Trophoblast cell (in vitro differentiated cells and primary cell): ENCODE measurements at regions not wholly inside any gene's neighbourhood (a gene's known extent, or its start where the extent isn't known, plus 50 kb on each side); places are given as distances from the start of the nearest gene placed in this dataset.

ENCODE experiments used
- DNase-seq, 2 donors: peaks; one replicate each; pipeline ENCODE4 v3.0.0-alpha.2; 2016
- H2AFZ ChIP-seq: 2 replicates; pipeline ENCODE4 v1.6.1; 2013; ENCODE audit warnings: low read length, moderate library complexity, mild to moderate bottlenecking; ENCODE audit not compliant: insufficient read depth, poor library complexity
- H2AK5ac ChIP-seq: 2 replicates; pipeline ENCODE4 v1.6.1; 2013; ENCODE audit warnings: mild to moderate bottlenecking, low read length
- H2BK120ac ChIP-seq: 2 replicates; pipeline ENCODE4 v1.6.1; 2013; ENCODE audit warnings: low read length, mild to moderate bottlenecking, moderate library complexity; ENCODE audit not compliant: insufficient read depth, poor library complexity
- H2BK12ac ChIP-seq: 2 replicates; pipeline ENCODE4 v1.6.1; 2013; ENCODE audit warnings: mild to moderate bottlenecking, low read length, moderate library complexity
- H2BK5ac ChIP-seq: 2 replicates; pipeline ENCODE4 v1.6.1; 2013; ENCODE audit warnings: low read length, low read depth, moderate library complexity, mild to moderate bottlenecking; ENCODE audit not compliant: poor library complexity
- H3K14ac ChIP-seq: 2 replicates; pipeline ENCODE4 v1.6.1; 2013; ENCODE audit warnings: mild to moderate bottlenecking, low read length
- H3K18ac ChIP-seq: 2 replicates; pipeline ENCODE4 v1.6.1; 2013; ENCODE audit warnings: mild to moderate bottlenecking, low read length
- H3K23ac ChIP-seq: 2 replicates; pipeline ENCODE4 v1.6.1; 2013; ENCODE audit warnings: low read length
- H3K27ac ChIP-seq: 2 replicates; pipeline ENCODE4 v1.5.1; 2013; ENCODE audit warnings: low read depth, mild to moderate bottlenecking, inconsistent platforms, low read length, moderate library complexity
- H3K27me3 ChIP-seq: 2 replicates; pipeline ENCODE4 v1.6.1; 2013; ENCODE audit warnings: inconsistent platforms, mild to moderate bottlenecking, low read length, moderate library complexity; ENCODE audit not compliant: insufficient read depth
- H3K36me3 ChIP-seq, 2 experiments: 1 replicate in 1 of 2; 2 replicates in 1 of 2; pipeline ENCODE4 v1.6.1; 2013; ENCODE audit warnings: low read length in 2 of 2, mild to moderate bottlenecking in 2 of 2, moderate library complexity in 1 of 2; ENCODE audit not compliant: insufficient read depth in 2 of 2, control insufficient read depth in 1 of 2
- H3K4ac ChIP-seq: 2 replicates; pipeline ENCODE4 v1.6.1; 2013; ENCODE audit warnings: low read depth, mild to moderate bottlenecking, low read length, moderate library complexity
- H3K4me1 ChIP-seq, 2 experiments: 1 replicate in 1 of 2; 2 replicates in 1 of 2; pipeline ENCODE4 v1.6.1; 2013; ENCODE audit warnings: low read length in 2 of 2, mild to moderate bottlenecking in 2 of 2, moderate library complexity in 1 of 2; ENCODE audit not compliant: insufficient read depth in 2 of 2, control insufficient read depth in 1 of 2
- H3K4me2 ChIP-seq: 2 replicates; pipeline ENCODE4 v1.6.1; 2013; ENCODE audit warnings: inconsistent platforms, mild to moderate bottlenecking, low read length, moderate library complexity
- H3K4me3 ChIP-seq: 2 replicates; pipeline ENCODE4 v1.5.1; 2013; ENCODE audit warnings: mild to moderate bottlenecking, low read depth, low read length, inconsistent platforms
- H3K79me1 ChIP-seq: one replicate; pipeline ENCODE4 v1.6.1; 2013; ENCODE audit warnings: low read length
- H3K79me2 ChIP-seq: 2 replicates; pipeline ENCODE4 v1.6.1; 2013; ENCODE audit warnings: low read length, mild to moderate bottlenecking; ENCODE audit not compliant: control insufficient read depth, insufficient read depth, poor library complexity
- H3K9ac ChIP-seq: 2 replicates; pipeline ENCODE4 v1.6.1; 2013; ENCODE audit warnings: mild to moderate bottlenecking, low read length
- H3K9me3 ChIP-seq: 2 replicates; pipeline ENCODE4 v1.6.1; 2013; ENCODE audit warnings: low read depth, mild to moderate bottlenecking, control low read depth, inconsistent platforms, low read length; ENCODE audit not compliant: insufficient read depth
- H4K12ac ChIP-seq: 2 replicates; pipeline ENCODE4 v1.6.1; 2013; ENCODE audit warnings: low read depth, mild to moderate bottlenecking, low read length, moderate library complexity
- H4K8ac ChIP-seq: 2 replicates; pipeline ENCODE4 v1.6.1; 2013; ENCODE audit warnings: low read depth, mild to moderate bottlenecking, low read length, moderate library complexity
- H4K91ac ChIP-seq: one replicate; pipeline ENCODE4 v1.6.1; 2013; ENCODE audit warnings: low read depth, mild to moderate bottlenecking, low read length, moderate library complexity
- WGBS: extraction: QIAGEN DNeasy Blood & Tissue Kit; methylation state at CpG from one replicate; pipeline ENCODE4 v1.1.7; 2013; ENCODE audit warnings: missing lambda C conversion rate; ENCODE audit not compliant: insufficient read length, insufficient coverage; ENCODE audit errors: extremely low coverage; 5-methylcytosine and 5-hydroxymethylcytosine counted together

DNA sequence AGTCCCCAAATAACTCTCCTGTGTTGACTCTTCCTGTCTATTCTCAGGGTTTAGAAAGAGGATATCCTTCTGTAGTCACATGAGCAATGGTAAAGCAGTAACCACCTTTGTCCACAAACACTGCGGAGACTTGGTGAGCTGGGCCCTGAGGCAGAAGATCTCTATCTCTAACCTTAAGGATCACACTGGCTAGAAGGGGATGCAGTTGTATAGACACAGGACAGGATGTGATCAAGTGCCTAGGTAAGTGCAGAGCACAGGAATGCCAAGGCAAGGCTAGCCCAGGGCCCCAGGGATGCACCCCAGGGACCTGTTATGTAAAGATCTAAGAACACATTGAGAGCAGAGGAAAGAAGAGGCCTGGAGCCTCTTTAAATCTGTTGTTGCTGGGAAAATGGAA lies 610.5 kb downstream of the IRX1 start:
- no peak overlapping the region for H2AK5ac ChIP-seq
- H2BK12ac ChIP-seq: no peak overlapping the region
- no peak overlapping the region for H4K8ac ChIP-seq
- H3K14ac ChIP-seq: no peak overlapping the region
- H4K12ac ChIP-seq: no peak overlapping the region
- no peak overlapping the region for H3K9ac ChIP-seq
- H3K27ac ChIP-seq: no peak overlapping the region
- no peak overlapping the region for H3K4me2 ChIP-seq
- H3K36me3 ChIP-seq: no peaks in the 10 kb centered on the region
- no peaks in the 10 kb centered on the region for H3K27me3 ChIP-seq
- no peak overlapping the region for H3K4ac ChIP-seq
- no peaks in the 10 kb centered on the region for H3K4me1 ChIP-seq
- no peak overlapping the region for H2AFZ ChIP-seq
- no peaks in the 10 kb centered on the region for H3K79me1 ChIP-seq
- no peak overlapping the region for H4K91ac ChIP-seq
- WGBS: no CpG with 5 or more reads among the region's 1 CpG
- H3K18ac ChIP-seq: no peak overlapping the region
- H3K23ac ChIP-seq: no peak overlapping the region
- H2BK120ac ChIP-seq: no peak overlapping the region
- peak in 1 of 2 donors; percentile 38 for DNase-seq
- H2BK5ac ChIP-seq: no peak overlapping the region
- H3K79me2 ChIP-seq: no peaks in the 10 kb centered on the region
- no peak overlapping the region for H3K4me3 ChIP-seq
- peaks cover 4% of the 10 kb centered on the region for H3K9me3 ChIP-seq

DNA sequence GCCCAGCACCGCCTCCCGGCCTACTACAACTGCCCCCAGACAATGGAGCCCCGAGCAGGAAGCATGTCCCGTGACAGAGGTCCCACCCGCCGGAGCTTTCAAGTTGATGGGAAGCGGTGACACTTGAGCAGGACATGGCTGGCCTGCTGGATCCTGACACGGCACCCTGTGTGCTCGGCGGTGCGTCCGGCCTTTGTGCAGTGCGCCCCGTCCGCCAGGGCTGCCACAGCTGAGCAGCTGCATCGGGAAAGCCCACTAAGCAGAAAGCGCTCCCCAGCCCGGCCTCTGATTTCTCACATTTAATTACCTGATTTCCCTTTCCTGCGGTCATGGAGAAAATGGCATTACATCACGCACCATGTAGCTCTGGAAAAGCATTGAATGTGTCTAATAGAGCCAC lies 611.9 kb downstream of the IRX1 start:
- Histone ChIP-seq H3K9me3 (peaks cover 4% of the 10 kb centered on the region), H3K36me3 (no peaks in the 10 kb centered on the region), H3K4me3 (no peak overlapping the region), H3K27ac (no peak overlapping the region), H3K79me2 (no peaks in the 10 kb centered on the region), H3K14ac (no peak overlapping the region), H4K12ac (no peak overlapping the region), H3K23ac (no peak overlapping the region), H2BK120ac (no peak overlapping the region), H3K4me2 (no peak overlapping the region), H4K91ac (no peak overlapping the region), H3K18ac (no peak overlapping the region), H2BK5ac (no peak overlapping the region), H2AFZ (no peak overlapping the region), H3K27me3 (no peaks in the 10 kb centered on the region), H3K9ac (no peak overlapping the region), H3K4ac (no peak overlapping the region), H3K79me1 (no peaks in the 10 kb centered on the region), H3K4me1 (no peaks in the 10 kb centered on the region), H4K8ac (no peak overlapping the region), H2BK12ac (no peak overlapping the region), H2AK5ac (no peak overlapping the region)
- DNase-seq: no peak
- WGBS: no CpG with 5 or more reads among the region's 20 CpGs

DNA sequence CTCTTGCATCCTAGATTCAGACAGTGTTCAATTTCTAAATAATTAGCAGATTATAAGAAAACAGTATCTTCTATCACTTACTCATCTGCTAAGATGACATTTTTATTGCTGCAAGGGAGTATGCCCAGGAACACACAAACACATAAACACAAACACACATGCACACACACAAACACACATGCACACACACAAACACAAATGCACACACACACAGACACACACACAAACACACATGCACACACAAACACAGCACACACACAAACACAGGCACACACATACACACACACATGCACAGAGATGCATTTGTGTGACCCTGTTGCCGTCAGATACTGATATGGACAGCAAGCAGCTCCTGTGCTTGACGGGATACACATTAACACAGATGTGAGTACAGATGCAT lies 612.9 kb downstream of the IRX1 start:
- Histone ChIP-seq H3K36me3 (no peaks in the 10 kb centered on the region), H3K18ac (no peak overlapping the region), H3K79me2 (no peaks in the 10 kb centered on the region), H3K4ac (no peak overlapping the region), H2AFZ (no peak overlapping the region), H4K12ac (no peak overlapping the region), H2BK120ac (no peak overlapping the region), H3K27me3 (no peaks in the 10 kb centered on the region), H2AK5ac (no peak overlapping the region), H2BK12ac (no peak overlapping the region), H3K79me1 (no peaks in the 10 kb centered on the region), H3K14ac (no peak overlapping the region), H3K9me3 (peaks cover 3% of the 10 kb centered on the region), H3K4me1 (no peaks in the 10 kb centered on the region), H2BK5ac (no peak overlapping the region), H3K27ac (no peak overlapping the region), H3K23ac (no peak overlapping the region), H4K91ac (no peak overlapping the region), H4K8ac (no peak overlapping the region), H3K4me3 (peak overlapping the region; percentile 15), H3K4me2 (no peak overlapping the region), H3K9ac (no peak overlapping the region)
- no peak for DNase-seq
- WGBS: no CpG with 5 or more reads among the region's 2 CpGs

DNA sequence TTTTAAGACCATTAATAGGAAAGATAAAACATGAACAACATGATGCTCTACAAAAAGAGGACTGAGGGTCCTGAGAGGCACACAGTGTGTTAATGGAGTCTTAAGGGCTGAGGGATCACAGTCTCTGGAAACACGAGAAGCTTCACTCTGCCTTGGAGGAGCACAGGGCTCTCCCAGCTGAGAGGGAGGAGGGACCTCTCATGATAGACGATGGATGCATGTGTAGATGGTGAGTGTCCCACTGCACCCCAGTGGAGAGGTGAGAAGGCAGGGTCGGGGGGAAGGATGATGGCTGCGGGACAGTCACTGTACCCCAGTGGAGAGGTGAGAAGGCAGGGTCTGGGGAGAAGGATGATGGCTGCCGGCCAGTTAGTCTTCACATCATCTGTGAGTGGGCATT lies 613.4 kb downstream of the IRX1 start:
- Histone ChIP-seq H3K14ac (no peak overlapping the region), H2AFZ (no peak overlapping the region), H3K23ac (no peak overlapping the region), H3K36me3 (no peaks in the 10 kb centered on the region), H2BK120ac (no peak overlapping the region), H2AK5ac (no peak overlapping the region), H3K18ac (no peak overlapping the region), H4K12ac (no peak overlapping the region), H3K27me3 (no peaks in the 10 kb centered on the region), H3K4me3 (no peak overlapping the region), H4K8ac (no peak overlapping the region), H3K4me2 (no peak overlapping the region), H2BK5ac (no peak overlapping the region), H3K79me1 (no peaks in the 10 kb centered on the region), H3K9me3 (peaks cover 3% of the 10 kb centered on the region), H3K9ac (no peak overlapping the region), H3K27ac (no peak overlapping the region), H4K91ac (no peak overlapping the region), H3K79me2 (no peaks in the 10 kb centered on the region), H3K4ac (no peak overlapping the region), H3K4me1 (no peaks in the 10 kb centered on the region), H2BK12ac (no peak overlapping the region)
- no CpG with 5 or more reads among the region's 5 CpGs for WGBS
- no peak for DNase-seq
